Fibroblast of lung (primary cell): ENCODE measurements at regions not wholly inside any gene's neighbourhood (a gene's known extent, or its start where the extent isn't known, plus 50 kb on each side); places are given as distances from the start of the nearest gene placed in this dataset.

ENCODE experiments used
- DNase-seq, 2 donors: peaks; one replicate each; pipeline versions ENCODE4 v3.0.0 to v3.0.0-alpha.2; 2010; ENCODE audit warnings: low read depth in 2 of 2
- H2AFZ ChIP-seq: 2 replicates; pipeline ENCODE4 v1.5.1; 2012; ENCODE audit warnings: low read length, control low read depth, inconsistent platforms
- H3K27ac ChIP-seq: 2 replicates; pipeline ENCODE4 v1.5.1; 2011; ENCODE audit warnings: low read length, control low read depth; ENCODE audit not compliant: insufficient read depth
- H3K27me3 ChIP-seq: 2 replicates; pipeline ENCODE4 v1.5.1; 2011; ENCODE audit warnings: mild to moderate bottlenecking, low read length; ENCODE audit not compliant: control insufficient read depth, insufficient read depth
- H3K36me3 ChIP-seq: 2 replicates; pipeline ENCODE4 v1.5.1; 2011; ENCODE audit warnings: low read length; ENCODE audit not compliant: control insufficient read depth, insufficient read depth
- H3K4me1 ChIP-seq: 2 replicates; pipeline ENCODE4 v1.5.1; 2011; ENCODE audit warnings: low read length; ENCODE audit not compliant: control insufficient read depth, insufficient read depth; ENCODE audit errors: extremely low read depth
- H3K4me2 ChIP-seq: 2 replicates; pipeline ENCODE4 v1.5.1; 2011; ENCODE audit warnings: low read length, control low read depth; ENCODE audit not compliant: insufficient read depth; ENCODE audit errors: extremely low read depth
- H3K4me3 ChIP-seq, 4 experiments: fragments of 200-600 bp in 1 of 4; sonication (generic) in 1 of 4; replicated peaks in 1 of 4; 2 replicates each; pipeline ENCODE4 v1.5.1; 2011 to 2016; ENCODE audit warnings: low read length in 4 of 4, low read depth in 3 of 4, mild to moderate bottlenecking in 3 of 4, control low read depth in 2 of 4, inconsistent platforms in 1 of 4, mixed read lengths in 1 of 4; ENCODE audit not compliant: insufficient read depth in 1 of 4; ENCODE audit errors: control extremely low read depth in 1 of 4
- H3K79me2 ChIP-seq: 2 replicates; pipeline ENCODE4 v1.5.1; 2012; ENCODE audit warnings: mild to moderate bottlenecking, low read length, inconsistent platforms; ENCODE audit not compliant: control insufficient read depth, insufficient read depth
- H3K9ac ChIP-seq: 2 replicates; pipeline ENCODE4 v1.5.1; 2011; ENCODE audit warnings: mild to moderate bottlenecking, low read length, control low read depth; ENCODE audit not compliant: insufficient read depth
- H3K9me3 ChIP-seq: 2 replicates; pipeline ENCODE4 v1.5.1; 2012; ENCODE audit warnings: low read depth, low read length; ENCODE audit not compliant: control insufficient read depth, insufficient read depth
- H4K20me1 ChIP-seq: 2 replicates; pipeline ENCODE4 v1.5.1; 2011; ENCODE audit warnings: low read length; ENCODE audit not compliant: control insufficient read depth, insufficient read depth; ENCODE audit errors: extremely low read depth
- EZH2 ChIP-seq: IDR thresholded peaks from 2 replicates; pipeline ENCODE4 v1.5.1; 2012; ENCODE audit warnings: low read length, control low read depth, mild to moderate bottlenecking; ENCODE audit errors: missing control alignments
- TF ChIP-seq, protein P1 (sequence below), 2 donors: IDR thresholded peaks in 1 of 2; conservative IDR thresholded peaks in 1 of 2; 1 replicate in 1 of 2; 2 replicates in 1 of 2; pipeline ENCODE4 v1.5.1; 2011 to 2012; ENCODE audit warnings: low read length in 2 of 2, control low read depth in 1 of 2, inconsistent platforms in 1 of 2, low read depth in 1 of 2, mild to moderate bottlenecking in 1 of 2

DNA sequence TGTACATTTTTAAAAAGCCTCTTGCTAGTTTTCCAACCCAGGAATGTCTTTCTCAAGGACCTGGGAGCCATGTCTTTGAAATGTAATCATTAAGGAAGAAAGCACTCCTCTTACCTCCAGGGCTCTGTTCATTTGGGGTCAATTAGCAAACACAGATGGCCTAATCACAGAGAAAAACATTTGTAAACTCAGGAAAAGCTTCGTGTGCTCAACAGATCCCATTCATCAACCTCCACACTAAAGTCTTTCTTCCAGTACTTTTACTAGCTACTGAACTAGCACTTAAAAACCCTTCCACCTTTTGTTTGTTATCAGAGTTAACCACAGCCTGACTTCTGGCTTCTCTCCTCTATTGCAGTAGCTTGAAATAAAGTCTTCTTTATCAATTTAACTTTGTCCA is 441.4 kb downstream of the PCDH20 start:
- no peak overlapping the region for H3K27ac ChIP-seq

DNA sequence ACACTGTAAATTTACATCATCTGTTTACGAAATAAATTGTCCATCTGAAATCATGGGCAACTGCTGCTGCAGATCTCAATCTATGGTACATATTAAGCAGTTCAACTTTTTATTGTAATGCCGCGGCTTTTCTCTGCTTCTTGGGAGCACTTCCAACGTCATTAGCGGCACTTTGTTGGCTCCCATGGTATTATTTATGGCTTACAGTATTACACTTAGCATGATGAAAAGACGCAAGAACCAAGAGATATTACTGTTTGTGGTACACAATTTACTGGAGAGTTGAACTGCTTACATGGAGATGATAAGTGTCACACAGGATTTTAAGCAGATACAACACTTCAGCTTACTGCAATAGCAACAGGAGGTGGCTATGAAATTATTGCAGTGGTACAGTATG is 442.1 kb downstream of the PCDH20 start:
- TF ChIP-seq, protein P1, sequence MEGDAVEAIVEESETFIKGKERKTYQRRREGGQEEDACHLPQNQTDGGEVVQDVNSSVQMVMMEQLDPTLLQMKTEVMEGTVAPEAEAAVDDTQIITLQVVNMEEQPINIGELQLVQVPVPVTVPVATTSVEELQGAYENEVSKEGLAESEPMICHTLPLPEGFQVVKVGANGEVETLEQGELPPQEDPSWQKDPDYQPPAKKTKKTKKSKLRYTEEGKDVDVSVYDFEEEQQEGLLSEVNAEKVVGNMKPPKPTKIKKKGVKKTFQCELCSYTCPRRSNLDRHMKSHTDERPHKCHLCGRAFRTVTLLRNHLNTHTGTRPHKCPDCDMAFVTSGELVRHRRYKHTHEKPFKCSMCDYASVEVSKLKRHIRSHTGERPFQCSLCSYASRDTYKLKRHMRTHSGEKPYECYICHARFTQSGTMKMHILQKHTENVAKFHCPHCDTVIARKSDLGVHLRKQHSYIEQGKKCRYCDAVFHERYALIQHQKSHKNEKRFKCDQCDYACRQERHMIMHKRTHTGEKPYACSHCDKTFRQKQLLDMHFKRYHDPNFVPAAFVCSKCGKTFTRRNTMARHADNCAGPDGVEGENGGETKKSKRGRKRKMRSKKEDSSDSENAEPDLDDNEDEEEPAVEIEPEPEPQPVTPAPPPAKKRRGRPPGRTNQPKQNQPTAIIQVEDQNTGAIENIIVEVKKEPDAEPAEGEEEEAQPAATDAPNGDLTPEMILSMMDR (conservative IDR thresholded peaks at IDR 0.05 in 1 of 2, IDR thresholded peaks at IDR 0.05 in 1 of 2; ENCODE audit: low read depth in 1 of 2, low read length in 2 of 2), result no peak
- no peak for TF ChIP-seq EZH2
- no peak overlapping the region for H2AFZ ChIP-seq
- no peaks in the 10 kb centered on the region for H4K20me1 ChIP-seq
- no peak overlapping the region for H3K9ac ChIP-seq
- H3K27ac ChIP-seq, result no peak overlapping the region
- H3K9me3 ChIP-seq, result no peaks in the 10 kb centered on the region
- no peak for DNase-seq
- H3K4me2 ChIP-seq, result no peak overlapping the region
- H3K4me1 ChIP-seq, result no peaks in the 10 kb centered on the region
- no peaks in the 10 kb centered on the region for H3K36me3 ChIP-seq
- H3K79me2 ChIP-seq, result no peaks in the 10 kb centered on the region
- no peak overlapping the region for H3K4me3 ChIP-seq
- no peaks in the 10 kb centered on the region for H3K27me3 ChIP-seq

More for the DNA sequence above, 441.4 kb downstream of the PCDH20 start:
- no peak for TF ChIP-seq EZH2
- TF ChIP-seq, protein P1 (conservative IDR thresholded peaks at IDR 0.05 in 1 of 2, IDR thresholded peaks at IDR 0.05 in 1 of 2; ENCODE audit: low read depth in 1 of 2, low read length in 2 of 2), result no peak
- Histone ChIP-seq H2AFZ (no peak overlapping the region), H3K9me3 (no peaks in the 10 kb centered on the region), H3K4me3 (no peak overlapping the region), H4K20me1 (no peaks in the 10 kb centered on the region), H3K9ac (no peak overlapping the region), H3K27me3 (no peaks in the 10 kb centered on the region), H3K4me2 (no peak overlapping the region), H3K36me3 (no peaks in the 10 kb centered on the region), H3K4me1 (no peaks in the 10 kb centered on the region), H3K79me2 (no peaks in the 10 kb centered on the region)
- DNase-seq, result no peak

DNA sequence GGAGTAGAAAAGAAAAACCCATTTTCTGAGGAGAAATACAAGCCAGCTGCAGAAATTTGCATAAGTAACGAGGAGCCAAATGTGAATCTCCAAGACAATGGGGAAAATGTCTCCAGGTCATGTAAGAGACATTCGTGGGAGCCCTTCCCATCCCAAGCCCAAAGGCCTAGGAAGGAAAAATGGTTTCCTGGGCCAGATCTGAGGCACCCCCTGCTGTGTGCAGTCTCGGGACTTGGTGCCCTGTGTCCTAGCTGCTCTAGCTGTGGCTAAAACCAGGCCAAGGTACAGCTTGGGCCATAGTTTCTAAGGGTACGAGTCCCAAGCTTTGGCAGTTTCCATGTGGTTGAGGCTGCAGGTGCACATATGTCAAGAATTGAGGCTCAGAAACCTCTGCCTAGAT is 444.9 kb downstream of the PCDH20 start:
- no peak for TF ChIP-seq EZH2
- TF ChIP-seq, protein P1 (conservative IDR thresholded peaks at IDR 0.05 in 1 of 2, IDR thresholded peaks at IDR 0.05 in 1 of 2; ENCODE audit: low read depth in 1 of 2, low read length in 2 of 2), result no peak
- H3K9me3 ChIP-seq, result no peaks in the 10 kb centered on the region
- no peak for DNase-seq

More for the DNA sequence above, 444.9 kb downstream of the PCDH20 start:
- H2AFZ ChIP-seq, result no peak overlapping the region
- no peaks in the 10 kb centered on the region for H3K4me1 ChIP-seq
- H3K9ac ChIP-seq, result no peak overlapping the region
- H3K4me3 ChIP-seq, result no peak overlapping the region
- no peaks in the 10 kb centered on the region for H4K20me1 ChIP-seq
- no peaks in the 10 kb centered on the region for H3K36me3 ChIP-seq
- H3K27me3 ChIP-seq, result no peaks in the 10 kb centered on the region
- H3K4me2 ChIP-seq, result no peak overlapping the region
- H3K79me2 ChIP-seq, result no peaks in the 10 kb centered on the region
- no peak overlapping the region for H3K27ac ChIP-seq
